Liver (tissue), 8 donors: ENCODE measurements at regions not wholly inside any gene's neighbourhood (a gene's known extent, or its start where the extent isn't known, plus 50 kb on each side); places are given as distances from the start of the nearest gene placed in this dataset.

ENCODE experiments used
- DNase-seq: peaks from one replicate; pipeline ENCODE4 v3.0.0-alpha.2; 2017; ENCODE audit warnings: low spot score
- H3K27ac ChIP-seq, 2 donors: one replicate each; pipeline ENCODE4 v1.7.0; 2013; ENCODE audit warnings: inconsistent platforms in 2 of 2, low read length in 2 of 2, control low read depth in 1 of 2, low read depth in 1 of 2, mild to moderate bottlenecking in 1 of 2
- H3K27me3 ChIP-seq, 4 donors: one replicate each; pipeline versions ENCODE4 v1.6.1 to v1.7.0; 2013; ENCODE audit warnings: low read length in 3 of 4, inconsistent platforms in 1 of 4, mild to moderate bottlenecking in 1 of 4, moderate library complexity in 1 of 4; ENCODE audit not compliant: control insufficient read depth in 4 of 4, insufficient read depth in 4 of 4
- H3K36me3 ChIP-seq, 4 donors: one replicate each; pipeline versions ENCODE4 v1.6.1 to v1.7.0; 2013; ENCODE audit warnings: low read length in 3 of 4, mild to moderate bottlenecking in 3 of 4, low read depth in 1 of 4, moderate library complexity in 1 of 4; ENCODE audit not compliant: control insufficient read depth in 4 of 4, insufficient read depth in 3 of 4
- H3K4me1 ChIP-seq, 4 donors: one replicate each; pipeline versions ENCODE4 v1.6.1 to v1.7.0; 2013; ENCODE audit warnings: low read length in 3 of 4, mild to moderate bottlenecking in 3 of 4, moderate library complexity in 1 of 4; ENCODE audit not compliant: control insufficient read depth in 4 of 4, insufficient read depth in 4 of 4
- H3K4me3 ChIP-seq, 3 donors: one replicate each; pipeline versions ENCODE4 v1.6.1 to v1.7.0; 2013; ENCODE audit warnings: low read length in 3 of 3, control low read depth in 1 of 3, low read depth in 1 of 3, mild to moderate bottlenecking in 1 of 3
- H3K9ac ChIP-seq, 2 donors: one replicate each; pipeline ENCODE4 v1.7.0; 2013; ENCODE audit warnings: low read length in 2 of 2, mild to moderate bottlenecking in 2 of 2, moderate library complexity in 2 of 2, control low read depth in 1 of 2, low read depth in 1 of 2
- H3K9me3 ChIP-seq, 4 donors: one replicate each; pipeline versions ENCODE4 v1.6.1 to v1.7.0; 2013; ENCODE audit warnings: low read length in 3 of 4; ENCODE audit not compliant: control insufficient read depth in 4 of 4
- ATF3 ChIP-seq: IDR thresholded peaks from 2 replicates; pipeline ENCODE4 v1.6.1; 2016; ENCODE audit warnings: antibody characterized with exemption
- EGR1 ChIP-seq, 2 donors: IDR thresholded peaks; 2 replicates each; pipeline ENCODE4 v1.6.1; 2016 to 2018; ENCODE audit warnings: antibody characterized with exemption in 2 of 2, low read depth in 2 of 2
- FOXA1 ChIP-seq: IDR thresholded peaks from 2 replicates; pipeline ENCODE4 v1.6.1; 2016; ENCODE audit warnings: antibody characterized with exemption
- HNF4A ChIP-seq, 2 donors: conservative IDR thresholded peaks; 2 replicates each; pipeline ENCODE4 v1.6.1; 2016; ENCODE audit warnings: antibody characterized with exemption in 2 of 2, mild to moderate bottlenecking in 2 of 2
- MAX ChIP-seq: IDR thresholded peaks from 2 replicates; pipeline ENCODE4 v1.6.1; 2016; ENCODE audit warnings: antibody characterized with exemption
- NR2F2 ChIP-seq: IDR thresholded peaks from 2 replicates; pipeline ENCODE4 v1.6.1; 2016; ENCODE audit warnings: antibody characterized with exemption
- RXRA ChIP-seq, 2 donors: IDR thresholded peaks; 2 replicates each; pipeline ENCODE4 v1.6.1; 2017 to 2018; ENCODE audit warnings: antibody characterized with exemption in 2 of 2, mild to moderate bottlenecking in 1 of 2
- SP1 ChIP-seq: IDR thresholded peaks from 2 replicates; pipeline ENCODE4 v1.6.1; 2018; ENCODE audit warnings: antibody characterized with exemption, mild to moderate bottlenecking
- WGBS: extraction: QIAGEN DNeasy Blood & Tissue Kit; methylation state at CpG from one replicate; pipeline ENCODE4 v1.1.7; 2013; 5-methylcytosine and 5-hydroxymethylcytosine counted together
- TF ChIP-seq, protein P1 (sequence below): fragments of 150-350 bp; IDR thresholded peaks from 2 replicates; pipeline ENCODE4 v1.5.1; 2017; ENCODE audit warnings: improper control_type of control experiment, low read depth, low read length; ENCODE audit not compliant: missing input control
- TF ChIP-seq, protein P2 (sequence below): IDR thresholded peaks from 2 replicates; pipeline ENCODE4 v1.6.1; 2016; ENCODE audit warnings: antibody characterized with exemption, mild to moderate bottlenecking
- TF ChIP-seq, protein P3 (sequence below): IDR thresholded peaks from 2 replicates; pipeline ENCODE4 v1.6.1; 2016; ENCODE audit warnings: antibody characterized with exemption
- donor health status: healthy.
- donor health status: healthy.
- donor health status: healthy.
- donor health status: healthy.
- donor health status: healthy.

DNA sequence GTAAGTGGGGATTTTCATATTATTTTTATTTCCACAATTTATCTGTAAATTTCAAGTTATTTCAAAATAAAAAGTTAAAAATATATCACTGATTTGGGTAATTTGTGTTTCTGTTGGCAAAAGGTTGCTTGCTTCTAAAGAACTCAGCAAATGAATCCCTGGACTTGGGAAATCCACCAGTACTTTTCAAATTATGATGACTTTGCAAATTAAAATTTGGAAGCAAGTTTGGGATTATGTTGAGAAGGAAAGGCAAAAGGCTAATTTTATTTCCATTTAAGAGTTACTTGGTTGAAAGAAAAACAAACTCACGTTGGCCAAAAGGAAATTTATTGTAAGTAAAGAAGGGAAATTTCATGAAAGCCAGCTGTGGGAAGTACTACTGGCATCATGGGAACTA lies 220.3 kb downstream of the MAP2K6 start:
- DNase-seq, result no peak

More for the DNA sequence above, 220.3 kb downstream of the MAP2K6 start:
- Histone ChIP-seq H3K9ac (no peak overlapping the region), H3K36me3 (no peaks in the 10 kb centered on the region), H3K4me3 (no peak overlapping the region), H3K27me3 (no peaks in the 10 kb centered on the region), H3K4me1 (no peaks in the 10 kb centered on the region), H3K27ac (no peak overlapping the region), H3K9me3 (no peaks in the 10 kb centered on the region)
- TF ChIP-seq EGR1 (IDR thresholded peaks at IDR 0.05; ENCODE audit: low read depth in 2 of 2) (no peak), HNF4A (conservative IDR thresholded peaks at IDR 0.05) (no peak), SP1 (no peak), NR2F2 (no peak), FOXA1 (no peak), RXRA (IDR thresholded peaks at IDR 0.05) (no peak), MAX (no peak), ATF3 (no peak)
- TF ChIP-seq, protein P1, sequence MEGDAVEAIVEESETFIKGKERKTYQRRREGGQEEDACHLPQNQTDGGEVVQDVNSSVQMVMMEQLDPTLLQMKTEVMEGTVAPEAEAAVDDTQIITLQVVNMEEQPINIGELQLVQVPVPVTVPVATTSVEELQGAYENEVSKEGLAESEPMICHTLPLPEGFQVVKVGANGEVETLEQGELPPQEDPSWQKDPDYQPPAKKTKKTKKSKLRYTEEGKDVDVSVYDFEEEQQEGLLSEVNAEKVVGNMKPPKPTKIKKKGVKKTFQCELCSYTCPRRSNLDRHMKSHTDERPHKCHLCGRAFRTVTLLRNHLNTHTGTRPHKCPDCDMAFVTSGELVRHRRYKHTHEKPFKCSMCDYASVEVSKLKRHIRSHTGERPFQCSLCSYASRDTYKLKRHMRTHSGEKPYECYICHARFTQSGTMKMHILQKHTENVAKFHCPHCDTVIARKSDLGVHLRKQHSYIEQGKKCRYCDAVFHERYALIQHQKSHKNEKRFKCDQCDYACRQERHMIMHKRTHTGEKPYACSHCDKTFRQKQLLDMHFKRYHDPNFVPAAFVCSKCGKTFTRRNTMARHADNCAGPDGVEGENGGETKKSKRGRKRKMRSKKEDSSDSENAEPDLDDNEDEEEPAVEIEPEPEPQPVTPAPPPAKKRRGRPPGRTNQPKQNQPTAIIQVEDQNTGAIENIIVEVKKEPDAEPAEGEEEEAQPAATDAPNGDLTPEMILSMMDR, result no peak
- TF ChIP-seq, protein P2, sequence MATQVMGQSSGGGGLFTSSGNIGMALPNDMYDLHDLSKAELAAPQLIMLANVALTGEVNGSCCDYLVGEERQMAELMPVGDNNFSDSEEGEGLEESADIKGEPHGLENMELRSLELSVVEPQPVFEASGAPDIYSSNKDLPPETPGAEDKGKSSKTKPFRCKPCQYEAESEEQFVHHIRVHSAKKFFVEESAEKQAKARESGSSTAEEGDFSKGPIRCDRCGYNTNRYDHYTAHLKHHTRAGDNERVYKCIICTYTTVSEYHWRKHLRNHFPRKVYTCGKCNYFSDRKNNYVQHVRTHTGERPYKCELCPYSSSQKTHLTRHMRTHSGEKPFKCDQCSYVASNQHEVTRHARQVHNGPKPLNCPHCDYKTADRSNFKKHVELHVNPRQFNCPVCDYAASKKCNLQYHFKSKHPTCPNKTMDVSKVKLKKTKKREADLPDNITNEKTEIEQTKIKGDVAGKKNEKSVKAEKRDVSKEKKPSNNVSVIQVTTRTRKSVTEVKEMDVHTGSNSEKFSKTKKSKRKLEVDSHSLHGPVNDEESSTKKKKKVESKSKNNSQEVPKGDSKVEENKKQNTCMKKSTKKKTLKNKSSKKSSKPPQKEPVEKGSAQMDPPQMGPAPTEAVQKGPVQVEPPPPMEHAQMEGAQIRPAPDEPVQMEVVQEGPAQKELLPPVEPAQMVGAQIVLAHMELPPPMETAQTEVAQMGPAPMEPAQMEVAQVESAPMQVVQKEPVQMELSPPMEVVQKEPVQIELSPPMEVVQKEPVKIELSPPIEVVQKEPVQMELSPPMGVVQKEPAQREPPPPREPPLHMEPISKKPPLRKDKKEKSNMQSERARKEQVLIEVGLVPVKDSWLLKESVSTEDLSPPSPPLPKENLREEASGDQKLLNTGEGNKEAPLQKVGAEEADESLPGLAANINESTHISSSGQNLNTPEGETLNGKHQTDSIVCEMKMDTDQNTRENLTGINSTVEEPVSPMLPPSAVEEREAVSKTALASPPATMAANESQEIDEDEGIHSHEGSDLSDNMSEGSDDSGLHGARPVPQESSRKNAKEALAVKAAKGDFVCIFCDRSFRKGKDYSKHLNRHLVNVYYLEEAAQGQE, result no peak
- TF ChIP-seq, protein P3, sequence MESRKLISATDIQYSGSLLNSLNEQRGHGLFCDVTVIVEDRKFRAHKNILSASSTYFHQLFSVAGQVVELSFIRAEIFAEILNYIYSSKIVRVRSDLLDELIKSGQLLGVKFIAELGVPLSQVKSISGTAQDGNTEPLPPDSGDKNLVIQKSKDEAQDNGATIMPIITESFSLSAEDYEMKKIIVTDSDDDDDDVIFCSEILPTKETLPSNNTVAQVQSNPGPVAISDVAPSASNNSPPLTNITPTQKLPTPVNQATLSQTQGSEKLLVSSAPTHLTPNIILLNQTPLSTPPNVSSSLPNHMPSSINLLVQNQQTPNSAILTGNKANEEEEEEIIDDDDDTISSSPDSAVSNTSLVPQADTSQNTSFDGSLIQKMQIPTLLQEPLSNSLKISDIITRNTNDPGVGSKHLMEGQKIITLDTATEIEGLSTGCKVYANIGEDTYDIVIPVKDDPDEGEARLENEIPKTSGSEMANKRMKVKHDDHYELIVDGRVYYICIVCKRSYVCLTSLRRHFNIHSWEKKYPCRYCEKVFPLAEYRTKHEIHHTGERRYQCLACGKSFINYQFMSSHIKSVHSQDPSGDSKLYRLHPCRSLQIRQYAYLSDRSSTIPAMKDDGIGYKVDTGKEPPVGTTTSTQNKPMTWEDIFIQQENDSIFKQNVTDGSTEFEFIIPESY, result no peak
- WGBS, result 59% methylated on average over 1 of the region's 1 CpG
